ENCODE measurements at regions not wholly inside any gene's neighbourhood (a gene's known extent, or its start where the extent isn't known, plus 50 kb on each side); places are given as distances from the start of the nearest gene placed in this dataset.
A peak's percentile ranks its signal among the peaks of the same experiment; 100 is the strongest.
"Not testable (repeated sequence)": the region's sequence is repeated elsewhere in the genome, so short reads cannot be mapped to it uniquely, and the experiment has no call there.

GRCh38 chr13:61144301-61144700 lies 271.3 kb downstream of the PCDH20 start:
- DNase-seq = peak in 1 of 58 donors; percentile 15

GRCh38 chr13:61142506-61142905 lies 273.1 kb downstream of the PCDH20 start:
- peak in 5 of 58 donors; percentile 4 to 61 (median 15) for DNase-seq

GRCh38 chr13:61138857-61139256 lies 276.8 kb downstream of the PCDH20 start:
- no peak for DNase-seq

- DNase-seq = no peak
Observed at GRCh38 chr13:61136515-61136914, 279.1 kb downstream of the PCDH20 start.

- DNase-seq = no peak
Observed at GRCh38 chr13:61136093-61136492, 279.6 kb downstream of the PCDH20 start.

- DNase-seq = no peak
Observed at GRCh38 chr13:61135583-61135982, 280.1 kb downstream of the PCDH20 start.

- no peak for DNase-seq
Observed at GRCh38 chr13:61128850-61129645, 286.6 kb downstream of the PCDH20 start.

GRCh38 chr13:61123538-61124289 lies 291.9 kb downstream of the PCDH20 start:
- no peak for DNase-seq

- DNase-seq = no peak
Observed at GRCh38 chr13:61113140-61113658, 302.4 kb downstream of the PCDH20 start.

GRCh38 chr13:61111529-61111928 lies 304.1 kb downstream of the PCDH20 start:
- DNase-seq = no peak

GRCh38 chr13:61110732-61111131 lies 304.9 kb downstream of the PCDH20 start:
- no peak for DNase-seq

GRCh38 chr13:61109741-61110140 lies 305.9 kb downstream of the PCDH20 start:
- no peak for DNase-seq

GRCh38 chr13:61107989-61108388 lies 307.7 kb downstream of the PCDH20 start:
- DNase-seq = no peak

GRCh38 chr13:61095885-61096284 lies 319.8 kb downstream of the PCDH20 start:
- no peak for DNase-seq

- no peak for DNase-seq
Observed at GRCh38 chr13:61094865-61095264, 320.8 kb downstream of the PCDH20 start.

GRCh38 chr13:61089894-61090293 lies 325.8 kb downstream of the PCDH20 start:
- not testable (repeated sequence) for DNase-seq

- DNase-seq = no peak
Observed at GRCh38 chr13:61086087-61086486, 329.6 kb downstream of the PCDH20 start.

GRCh38 chr13:61084988-61085387 lies 330.7 kb downstream of the PCDH20 start:
- no peak for DNase-seq

- DNase-seq = no peak
Observed at GRCh38 chr13:61078976-61079770, 336.5 kb downstream of the PCDH20 start.

- DNase-seq = no peak
Observed at GRCh38 chr13:61052175-61052574, 363.5 kb downstream of the PCDH20 start.

GRCh38 chr13:61045251-61045650 lies 370.4 kb downstream of the PCDH20 start:
- no peak for DNase-seq

GRCh38 chr13:61040181-61040580 lies 375.5 kb downstream of the PCDH20 start:
- DNase-seq = no peak

Measured in anterior cingulate cortex (tissue), 58 donors.